Esophagus muscularis mucosa (tissue), 4 donors: ENCODE measurements at regions not wholly inside any gene's neighbourhood (a gene's known extent, or its start where the extent isn't known, plus 50 kb on each side); places are given as distances from the start of the nearest gene placed in this dataset.
"Not testable (repeated sequence)": the region's sequence is repeated elsewhere in the genome, so short reads cannot be mapped to it uniquely, and the experiment has no call there.

Experiments
- DNase-seq: peaks from one replicate; pipeline ENCODE4 v3.0.0-alpha.2; 2017; ENCODE audit errors: extremely low spot score
- H3K27ac ChIP-seq, 4 donors: fragments of 200-600 bp; sonication (generic); replicated peaks in 1 of 4; 1 replicate in 3 of 4; 2 replicates in 1 of 4; pipeline ENCODE4 v1.5.1; 2016 to 2019; ENCODE audit warnings: mild to moderate bottlenecking in 1 of 4
- H3K27me3 ChIP-seq, 4 donors: fragments of 200-600 bp; sonication (generic); one replicate each; pipeline versions ENCODE4 v1.5.1 to v1.6.0; 2016 to 2019
- H3K36me3 ChIP-seq, 4 donors: fragments of 200-600 bp; sonication (generic); one replicate each; pipeline ENCODE4 v1.5.1; 2016 to 2019
- H3K4me1 ChIP-seq, 4 donors: fragments of 200-600 bp; sonication (generic); one replicate each; pipeline ENCODE4 v1.5.1; 2016 to 2019
- H3K4me3 ChIP-seq, 4 donors: fragments of 200-600 bp; sonication (generic); 1 replicate in 2 of 4; 2 replicates in 2 of 4; pipeline ENCODE4 v1.5.1; 2016 to 2019; ENCODE audit warnings: mild to moderate bottlenecking in 4 of 4, moderate library complexity in 1 of 4
- H3K9me3 ChIP-seq, 4 donors: fragments of 200-600 bp; sonication (generic); 1 replicate in 3 of 4; 2 replicates in 1 of 4; pipeline ENCODE4 v1.5.1; 2016 to 2019
- CTCF ChIP-seq, 3 experiments: fragments of 200-600 bp in 2 of 3; fragments of 450-650 bp in 1 of 3; sonication (generic) in 2 of 3; IDR thresholded peaks; one replicate each; pipeline ENCODE4 v1.5.1; 2017 to 2019; ENCODE audit warnings: antibody characterized with exemption in 3 of 3, mild to moderate bottlenecking in 2 of 3, moderate library complexity in 1 of 3
- EP300 ChIP-seq: sonication (generic); formaldehyde crosslinking; IDR thresholded peaks from one replicate; pipeline ENCODE4 v1.6.1; 2017; ENCODE audit warnings: antibody characterized with exemption
- POLR2A ChIP-seq: fragments of 450-650 bp; IDR thresholded peaks from one replicate; pipeline ENCODE4 v1.6.1; 2017; ENCODE audit warnings: antibody characterized with exemption, moderate library complexity, mild to moderate bottlenecking, low read depth
- POLR2AphosphoS5 ChIP-seq, 2 donors: sonication (generic); formaldehyde crosslinking; IDR thresholded peaks; one replicate each; pipeline ENCODE4 v1.6.1; 2017; ENCODE audit warnings: antibody characterized with exemption in 2 of 2
- WGBS: methylation state at CpG from one replicate; pipeline ENCODE4 v1.1.5; 2018; 5-methylcytosine and 5-hydroxymethylcytosine counted together
- intact Hi-C: fragments of 100-400 bp; cut with DNase I; formaldehyde crosslinking; loops from one replicate; pipeline ENCODE4 v1.15.1; 2023

- Histone ChIP-seq H3K9me3 (no peaks in the 10 kb centered on the region), H3K4me1 (peaks cover 0 to 4% (median under 1%) of the 10 kb centered on the region in 4 donors), H3K4me3 (no peak overlapping the region), H3K27ac (no peak overlapping the region), H3K27me3 (no peaks in the 10 kb centered on the region), H3K36me3 (no peaks in the 10 kb centered on the region)
- DNase-seq = no peak
- 92% methylated on average over 24 of the region's 24 CpGs for WGBS
- intact Hi-C loops = no loop called here
- TF ChIP-seq POLR2AphosphoS5 (IDR thresholded peaks at IDR 0.05) (no peak), CTCF (IDR thresholded peaks at IDR 0.05) (no peak), EP300 (no peak), POLR2A (no peak)
Observed at GRCh38 chr10:4403638-4404252, 422.3 kb upstream of the AKR1E2 start.

- DNase-seq, H3K4me3 ChIP-seq, H3K27ac ChIP-seq, intact Hi-C loops, H3K9me3 ChIP-seq, H3K4me1 ChIP-seq, H3K36me3 ChIP-seq, H3K27me3 ChIP-seq: not testable (repeated sequence)
- 96% methylated on average over 4 of the region's 4 CpGs for WGBS
Observed at GRCh38 chr10:4401080-4401479, 424.9 kb upstream of the AKR1E2 start.

DNA sequence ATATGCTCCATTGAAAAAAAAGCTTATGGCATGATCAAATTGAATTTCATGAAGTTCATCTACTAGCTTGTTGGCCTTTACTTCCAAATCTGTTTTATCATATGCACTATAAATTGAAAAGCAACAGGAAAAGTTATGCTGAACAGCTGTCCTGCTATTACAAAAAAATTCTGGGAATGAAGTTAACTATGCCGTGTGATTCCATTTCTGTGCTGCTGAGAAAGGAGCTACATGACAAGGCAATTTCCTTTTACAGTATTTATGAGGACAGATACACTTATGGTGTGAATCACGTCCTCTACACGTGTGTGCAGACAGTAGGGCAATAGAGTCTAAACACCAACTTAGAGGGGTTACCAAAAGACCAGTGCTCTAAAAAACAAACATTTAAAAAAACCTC, 426.5 kb upstream of the AKR1E2 start:
- peaks cover 0 to 4% (median 0%) of the 10 kb centered on the region in 4 donors for H3K4me1 ChIP-seq
- no peak overlapping the region for H3K27ac ChIP-seq
- H3K27me3 ChIP-seq = no peaks in the 10 kb centered on the region
- WGBS = 65% methylated on average over 3 of the region's 3 CpGs
- H3K36me3 ChIP-seq = no peaks in the 10 kb centered on the region
- no peaks in the 10 kb centered on the region for H3K9me3 ChIP-seq
- TF ChIP-seq EP300 (no peak), POLR2AphosphoS5 (IDR thresholded peaks at IDR 0.05) (no peak), CTCF (IDR thresholded peaks at IDR 0.05) (no peak), POLR2A (no peak)
- no peak for DNase-seq
- intact Hi-C loops = no loop called here
- H3K4me3 ChIP-seq = no peak overlapping the region

DNA sequence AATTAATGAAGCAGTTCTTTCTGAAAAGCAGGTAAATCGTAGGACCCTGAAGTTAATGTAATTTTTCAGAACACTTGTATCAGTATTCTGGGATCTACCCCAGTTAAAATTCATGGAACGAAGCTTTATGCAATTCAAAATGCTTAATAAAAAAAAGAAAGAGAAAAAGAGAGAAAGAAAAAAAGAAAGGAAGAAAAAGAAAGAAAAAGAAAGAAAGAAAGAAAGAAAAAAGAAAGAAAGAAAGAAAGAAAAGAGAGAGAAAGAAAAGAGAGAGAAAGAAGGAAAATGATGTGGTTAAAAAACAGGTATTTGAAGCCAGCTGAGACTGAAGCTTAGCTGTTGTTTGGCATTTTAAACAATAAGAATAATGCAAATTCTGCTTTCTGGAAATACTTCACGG, 427.4 kb upstream of the AKR1E2 start:
- intact Hi-C loops = no loop called here
- Histone ChIP-seq H3K27me3 (no peaks in the 10 kb centered on the region), H3K36me3 (no peaks in the 10 kb centered on the region), H3K4me3 (no peak overlapping the region), H3K9me3 (no peaks in the 10 kb centered on the region), H3K4me1 (peaks cover 0 to 4% (median 0%) of the 10 kb centered on the region in 4 donors), H3K27ac (no peak overlapping the region)
- no peak for DNase-seq
- no peak for TF ChIP-seq EP300
- no peak for TF ChIP-seq CTCF (IDR thresholded peaks at IDR 0.05)
- no peak for TF ChIP-seq POLR2AphosphoS5 (IDR thresholded peaks at IDR 0.05)
- no peak for TF ChIP-seq POLR2A
- 97% methylated on average over 3 of the region's 3 CpGs for WGBS

- no peak for DNase-seq
- H3K27me3 ChIP-seq = no peaks in the 10 kb centered on the region
- 95% methylated on average over 3 of the region's 3 CpGs for WGBS
- H3K4me3 ChIP-seq = no peak overlapping the region
- H3K36me3 ChIP-seq = no peaks in the 10 kb centered on the region
- intact Hi-C loops = no loop called here
- TF ChIP-seq EP300 (no peak), CTCF (IDR thresholded peaks at IDR 0.05) (no peak), POLR2AphosphoS5 (IDR thresholded peaks at IDR 0.05) (no peak), POLR2A (no peak)
- peaks cover 0 to 4% (median 0%) of the 10 kb centered on the region in 4 donors for H3K4me1 ChIP-seq
- no peak overlapping the region for H3K27ac ChIP-seq
- H3K9me3 ChIP-seq = no peaks in the 10 kb centered on the region
Observed at GRCh38 chr10:4397337-4397736, 428.7 kb upstream of the AKR1E2 start.
